Right forelimb (tissue), 1 donor: ENCODE measurements at regions not wholly inside any gene's neighbourhood (a gene's known extent, or its start where the extent isn't known, plus 50 kb on each side); places are given as distances from the start of the nearest gene placed in this dataset.
"Not testable (repeated sequence)": the region's sequence is repeated elsewhere in the genome, so short reads cannot be mapped to it uniquely, and the experiment has no call there.

Experiments used
- DNase-seq: peaks from one replicate; pipeline ENCODE4 v3.0.0-alpha.2; 2018

- no peak for DNase-seq
Observed at GRCh38 chr5:155626592-155626991, 613.0 kb downstream of the KIF4B start.

DNA sequence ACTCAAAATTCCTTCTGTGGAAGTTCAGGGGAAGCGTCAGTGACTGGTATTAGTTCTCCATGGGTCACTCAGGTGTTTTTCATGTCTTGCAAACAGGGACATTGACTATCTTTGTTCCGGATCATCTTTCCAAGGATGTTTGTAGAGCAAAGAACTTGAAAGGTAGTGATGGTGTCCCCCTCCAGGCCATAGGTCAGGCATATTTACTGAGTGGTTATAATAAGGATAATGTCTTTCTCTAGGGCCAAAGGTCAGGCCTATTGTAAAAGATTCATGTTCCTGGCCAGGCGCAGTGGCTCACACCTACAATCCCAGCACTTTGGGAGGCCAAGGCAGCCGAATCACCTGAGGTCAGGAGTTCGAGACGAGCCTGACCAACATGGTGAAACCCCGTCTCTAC, 614.8 kb downstream of the KIF4B start:
- no peak for DNase-seq

DNA sequence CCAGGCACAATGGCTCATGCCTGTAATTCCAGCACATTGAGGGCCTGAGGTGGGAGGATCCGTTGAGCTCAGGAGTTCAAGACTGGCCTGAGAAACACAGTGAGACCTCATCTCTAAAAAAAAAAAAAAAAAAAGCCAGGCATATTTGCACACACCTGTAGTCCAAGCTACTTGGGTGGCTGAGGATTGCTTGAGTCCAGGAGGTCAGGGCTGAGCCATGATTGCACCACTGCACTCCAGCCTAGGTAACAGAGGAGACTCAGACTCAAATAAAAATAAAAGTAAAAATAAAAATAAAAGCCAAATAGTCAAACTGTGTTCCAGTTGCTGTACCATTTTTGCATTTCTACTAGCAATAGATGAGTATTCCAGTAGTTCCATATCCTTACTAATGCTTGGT, 616.0 kb downstream of the KIF4B start:
- DNase-seq: no peak

DNA sequence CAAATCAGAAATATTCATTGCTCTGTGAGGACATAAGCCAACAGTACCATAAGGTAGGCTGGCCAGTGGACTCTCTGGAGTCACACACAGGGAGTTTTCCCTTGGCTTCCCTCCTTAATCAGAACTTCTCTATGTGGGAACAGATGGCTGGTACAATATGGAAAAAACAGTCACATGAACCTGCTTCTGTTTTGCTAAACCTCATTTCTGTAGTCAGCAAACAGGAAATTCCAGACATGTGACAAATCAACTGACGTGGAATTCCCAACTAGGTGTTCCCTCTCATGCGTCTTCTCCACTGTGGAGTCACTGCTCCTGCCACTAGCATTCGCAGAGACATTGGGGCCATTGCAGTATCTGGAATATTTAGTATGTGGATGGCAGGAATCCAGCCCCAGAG, 617.6 kb downstream of the KIF4B start:
- DNase-seq: no peak

DNA sequence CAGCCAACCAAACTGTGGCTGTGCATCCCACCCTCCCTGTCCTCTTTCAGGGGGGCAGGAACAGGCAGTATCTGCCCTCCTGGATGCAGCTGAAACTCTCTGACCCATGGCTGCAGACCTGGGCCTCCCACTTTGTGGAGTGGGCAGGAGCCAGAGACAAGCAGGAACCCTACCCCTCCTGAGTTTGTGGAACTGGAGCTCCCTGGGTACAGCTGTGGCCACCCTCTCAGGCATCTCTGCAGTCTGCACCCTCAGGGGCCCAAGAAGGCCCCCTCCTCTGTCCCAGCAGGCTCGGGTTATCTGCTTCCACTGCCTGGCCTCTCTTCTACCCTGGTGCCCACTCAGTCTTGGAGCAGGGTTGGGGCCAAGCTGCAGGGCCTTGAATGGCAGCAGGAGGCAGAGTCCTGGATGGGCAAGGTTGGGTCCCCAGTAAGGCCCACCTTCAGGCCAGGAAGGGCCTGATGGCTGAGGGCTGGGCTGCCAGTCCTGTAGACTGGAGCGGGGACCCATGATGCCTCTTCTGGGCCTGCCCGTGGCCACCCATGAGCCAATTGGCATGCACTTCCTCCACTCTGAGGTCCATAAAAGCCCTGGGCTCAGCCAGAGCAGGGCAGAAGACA, 619.9 kb downstream of the KIF4B start:
- DNase-seq: no peak

- no peak for DNase-seq
Observed at GRCh38 chr5:155649666-155650065, 636.1 kb downstream of the KIF4B start.

DNA sequence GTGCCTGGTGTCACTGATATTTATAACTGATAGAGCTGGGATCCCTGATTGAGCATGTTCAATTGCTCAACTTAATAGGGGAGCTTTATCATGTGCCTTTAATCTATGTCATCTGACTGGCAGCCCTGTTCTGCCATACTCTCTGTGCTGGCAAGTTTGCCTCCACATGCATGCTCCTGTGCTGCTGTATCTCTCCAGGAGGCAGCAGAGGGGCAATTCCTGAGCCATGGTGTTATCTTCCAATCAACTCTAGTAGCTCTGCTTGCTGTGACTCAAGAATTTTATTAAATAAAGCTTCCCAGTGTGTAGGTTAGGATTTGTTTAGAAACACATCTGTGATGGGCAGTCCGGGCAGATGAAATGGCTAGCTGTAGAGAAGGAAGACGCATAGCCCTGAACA, 642.0 kb downstream of the KIF4B start:
- no peak for DNase-seq

- no peak for DNase-seq
Observed at GRCh38 chr5:155661859-155662258, 648.3 kb downstream of the KIF4B start.

GRCh38 chr5:155665361-155665760, 651.8 kb downstream of the KIF4B start:
- DNase-seq: no peak

DNA sequence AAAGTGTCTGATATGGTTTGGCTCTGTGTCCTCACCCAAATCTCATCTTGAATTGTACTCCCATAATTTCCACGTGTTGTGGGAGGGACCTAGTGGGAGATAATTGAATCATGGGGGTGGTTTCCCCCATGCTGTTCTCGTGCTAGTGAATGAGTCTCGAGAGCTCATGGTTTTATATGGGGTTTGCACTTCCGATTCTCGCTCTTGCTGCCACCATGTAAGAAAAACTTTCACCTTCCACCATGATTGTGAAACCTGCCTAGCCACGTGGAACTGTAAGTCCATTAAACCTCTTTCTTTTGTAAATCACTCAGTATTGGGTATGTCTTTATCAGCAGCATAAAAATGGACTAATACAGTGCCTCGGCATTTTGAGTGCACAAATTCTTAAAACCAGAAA, 655.0 kb upstream of the SGCD start:
- DNase-seq: not testable (repeated sequence)

- no peak for DNase-seq
Observed at GRCh38 chr5:155676967-155677366, 650.0 kb upstream of the SGCD start.

DNA sequence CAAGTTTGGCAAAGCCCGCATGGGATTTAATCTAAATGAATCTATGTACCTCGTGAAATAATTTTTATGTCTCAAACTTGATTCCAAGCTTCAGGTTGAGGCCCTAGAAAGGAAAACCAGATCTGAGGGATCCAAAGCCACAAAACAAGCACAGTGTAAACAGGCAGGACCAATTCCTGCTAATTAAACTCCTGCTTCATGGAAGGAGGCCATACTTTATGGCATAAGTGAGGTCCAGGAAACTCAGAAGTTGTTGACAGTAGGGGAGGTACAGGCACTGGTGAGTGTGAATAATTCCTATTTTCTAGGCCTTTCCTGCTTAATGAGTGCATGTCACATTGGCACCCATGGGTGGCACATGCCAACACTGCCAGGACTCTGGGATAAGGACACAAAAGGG, 648.6 kb upstream of the SGCD start:
- DNase-seq: no peak

- no peak for DNase-seq
Observed at GRCh38 chr5:155679530-155679929, 647.4 kb upstream of the SGCD start.

- no peak for DNase-seq
Observed at GRCh38 chr5:155684417-155684816, 642.5 kb upstream of the SGCD start.

DNA sequence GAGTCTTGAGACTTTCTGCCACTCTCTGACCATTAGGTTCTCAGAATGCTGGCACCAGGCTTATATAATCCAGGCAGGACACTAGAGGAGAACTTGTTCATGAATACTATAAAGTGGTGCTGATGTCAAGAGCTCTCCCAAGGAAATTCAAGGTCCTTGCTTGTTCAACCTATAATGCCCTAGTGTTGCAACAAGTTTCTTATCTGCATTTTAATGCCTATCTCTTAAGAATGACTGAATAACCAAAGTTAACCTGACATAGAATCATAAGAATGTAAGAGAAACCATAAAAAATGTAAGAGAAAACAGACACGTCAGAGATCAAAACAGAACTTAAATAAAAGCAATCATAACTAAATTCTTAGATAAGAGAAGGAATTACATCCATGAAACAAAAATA, 640.8 kb upstream of the SGCD start:
- DNase-seq: no peak

- DNase-seq: no peak
Observed at GRCh38 chr5:155689406-155689805, 637.6 kb upstream of the SGCD start.

GRCh38 chr5:155696362-155696761, 630.6 kb upstream of the SGCD start:
- no peak for DNase-seq

GRCh38 chr5:155697236-155697635, 629.7 kb upstream of the SGCD start:
- no peak for DNase-seq

GRCh38 chr5:155699385-155699784, 627.6 kb upstream of the SGCD start:
- no peak for DNase-seq

DNA sequence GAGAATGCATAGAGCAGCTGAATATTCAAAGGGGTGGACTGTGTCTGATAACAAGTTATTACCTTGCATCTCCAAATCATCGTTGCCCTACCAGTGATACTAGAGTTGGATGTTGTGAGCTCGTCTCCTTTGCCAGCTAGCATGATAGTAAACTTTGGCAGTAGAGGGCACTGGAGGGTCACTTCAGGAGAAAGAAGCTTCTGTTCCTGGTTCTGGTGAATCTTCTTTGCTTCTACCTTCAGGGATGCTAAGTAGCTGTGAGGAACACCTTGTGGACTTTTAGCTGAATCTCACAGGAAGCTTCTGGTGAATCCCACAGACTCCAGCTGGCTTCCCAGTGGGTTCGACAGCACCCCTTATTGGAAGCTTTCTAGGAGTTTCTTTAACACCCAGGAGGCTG, 626.6 kb upstream of the SGCD start:
- no peak for DNase-seq

DNA sequence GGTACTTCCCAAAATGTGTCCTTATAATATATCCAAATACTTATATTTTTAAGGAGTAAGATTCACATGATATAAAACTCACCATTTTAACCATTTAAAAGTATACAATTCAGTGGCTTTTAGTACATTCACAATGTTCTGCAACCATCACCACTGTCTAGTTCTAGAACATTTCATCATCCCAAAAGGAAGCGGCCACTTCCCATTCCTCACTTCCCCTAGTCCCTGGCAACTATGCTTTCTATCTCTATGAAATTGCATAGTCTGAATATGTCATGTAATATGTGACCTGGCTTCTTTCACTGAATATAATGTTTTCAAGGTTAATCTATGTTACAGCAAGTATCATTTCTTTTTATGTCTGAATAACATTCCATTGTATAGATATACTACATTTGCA, 615.1 kb upstream of the SGCD start:
- DNase-seq: no peak

- not testable (repeated sequence) for DNase-seq
Observed at GRCh38 chr5:155714435-155714834, 612.5 kb upstream of the SGCD start.

GRCh38 chr5:155726267-155726666, 600.7 kb upstream of the SGCD start:
- peak; percentile 55 for DNase-seq

DNA sequence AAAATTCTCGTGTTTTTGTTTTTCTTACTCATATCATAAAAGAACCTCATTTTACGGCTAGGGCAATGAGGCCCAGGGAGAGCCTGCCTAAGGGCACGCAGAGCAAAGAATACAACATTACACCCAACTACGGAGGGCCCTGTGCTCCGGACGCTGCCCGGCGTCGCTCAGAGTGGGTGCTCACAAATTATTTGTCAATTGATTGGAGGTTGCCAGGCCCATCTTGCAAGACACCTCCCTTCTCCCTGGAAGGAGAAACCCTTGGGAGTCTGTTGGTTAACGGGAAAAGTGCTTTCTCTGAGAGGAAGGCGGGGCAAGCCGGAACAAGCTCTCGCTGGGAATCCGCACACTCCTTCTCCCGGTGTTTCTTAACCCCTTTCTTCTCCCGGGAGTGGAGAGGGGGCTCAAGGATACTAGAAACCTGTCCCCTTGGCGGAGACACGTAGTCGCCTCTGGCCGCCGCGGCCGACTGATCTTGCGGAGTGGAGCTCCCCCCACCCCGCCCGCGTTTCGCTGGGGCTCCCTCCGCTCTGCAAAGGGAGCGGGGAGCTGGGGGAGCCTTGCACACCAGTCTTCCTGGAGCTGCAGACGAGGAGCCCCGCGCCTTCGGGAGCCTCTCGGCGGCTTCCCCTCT, 599.3 kb upstream of the SGCD start:
- DNase-seq: no peak
